ENCODE measurements at regions not wholly inside any gene's neighbourhood (a gene's known extent, or its start where the extent isn't known, plus 50 kb on each side); places are given as distances from the start of the nearest gene placed in this dataset.

DNA sequence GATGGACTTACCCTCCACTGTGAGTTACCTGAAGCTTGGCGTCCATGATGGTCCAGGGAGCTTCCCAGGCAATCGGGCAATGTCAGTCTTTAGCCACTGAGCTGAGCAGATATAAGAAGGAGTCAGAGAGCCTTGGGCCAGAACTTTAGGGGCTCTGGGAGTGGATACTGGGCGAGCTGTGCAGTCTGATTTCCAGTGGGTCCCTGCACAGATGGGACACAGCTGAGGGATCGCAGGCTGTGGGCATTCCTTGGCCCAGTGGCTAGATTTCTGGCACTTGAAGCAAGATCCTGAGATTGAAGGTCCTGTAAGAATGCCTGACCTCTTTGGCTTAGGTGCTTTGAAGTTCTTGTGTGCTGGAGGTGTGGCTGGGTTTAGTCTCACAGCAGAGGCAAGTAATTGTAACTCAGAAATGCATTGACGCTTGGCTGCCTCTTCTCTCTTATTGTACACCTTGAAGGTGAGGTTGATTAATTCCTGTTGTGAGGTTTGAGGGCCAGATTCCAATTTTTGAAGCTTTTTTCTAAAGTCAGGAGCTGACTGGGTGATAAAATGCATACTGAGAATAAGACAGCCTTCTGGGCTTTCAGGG is 2283.8 kb downstream of the TP53TG3F start:
- CTCF ChIA-PET, result no interaction called here
- Histone ChIP-seq H3K4me3 (ENCODE audit: low read depth in 2 of 2, low read length in 2 of 2) (no peak overlapping the region), H3K9me3 (ENCODE audit: control insufficient read depth, insufficient read depth, low read depth, low read length) (no peaks in the 10 kb centered on the region), H3K27me3 (ENCODE audit: control insufficient read depth, insufficient read depth, low read length) (no peaks in the 10 kb centered on the region), H3K4me1 (ENCODE audit: control insufficient read depth, insufficient read depth, low read length) (no peaks in the 10 kb centered on the region), H3K27ac (ENCODE audit: low read length) (no peak overlapping the region), H3K36me3 (ENCODE audit: control insufficient read depth, insufficient read depth, low read length) (no peaks in the 10 kb centered on the region)
- DNase-seq (ENCODE audit: low read depth, low spot score), result no peak
- no peak for ATAC-seq
- intact Hi-C loops (cut with micrococcal nuclease; ENCODE audit: unreplicated experiment), result no loop called here
- in situ Hi-C loops (cut with HindIII; ENCODE audit: low pct_unique_long_range_greater_than_20kb, low sequenced_read_pairs), result no loop called here
- BruUV-seq (replicated peaks), result no TSS peak
- TF ChIP-seq TCF7L2 (IDR thresholded peaks at IDR 0.05; ENCODE audit: low read depth, low read length) (no peak), POLR2AphosphoS5 (IDR thresholded peaks at IDR 0.05; ENCODE audit: low read depth, low read length) (no peak), SIN3A (IDR thresholded peaks at IDR 0.05; ENCODE audit: borderline replicate concordance, insufficient read depth, low read depth, low read length) (no peak)
- TF ChIP-seq, protein P1, sequence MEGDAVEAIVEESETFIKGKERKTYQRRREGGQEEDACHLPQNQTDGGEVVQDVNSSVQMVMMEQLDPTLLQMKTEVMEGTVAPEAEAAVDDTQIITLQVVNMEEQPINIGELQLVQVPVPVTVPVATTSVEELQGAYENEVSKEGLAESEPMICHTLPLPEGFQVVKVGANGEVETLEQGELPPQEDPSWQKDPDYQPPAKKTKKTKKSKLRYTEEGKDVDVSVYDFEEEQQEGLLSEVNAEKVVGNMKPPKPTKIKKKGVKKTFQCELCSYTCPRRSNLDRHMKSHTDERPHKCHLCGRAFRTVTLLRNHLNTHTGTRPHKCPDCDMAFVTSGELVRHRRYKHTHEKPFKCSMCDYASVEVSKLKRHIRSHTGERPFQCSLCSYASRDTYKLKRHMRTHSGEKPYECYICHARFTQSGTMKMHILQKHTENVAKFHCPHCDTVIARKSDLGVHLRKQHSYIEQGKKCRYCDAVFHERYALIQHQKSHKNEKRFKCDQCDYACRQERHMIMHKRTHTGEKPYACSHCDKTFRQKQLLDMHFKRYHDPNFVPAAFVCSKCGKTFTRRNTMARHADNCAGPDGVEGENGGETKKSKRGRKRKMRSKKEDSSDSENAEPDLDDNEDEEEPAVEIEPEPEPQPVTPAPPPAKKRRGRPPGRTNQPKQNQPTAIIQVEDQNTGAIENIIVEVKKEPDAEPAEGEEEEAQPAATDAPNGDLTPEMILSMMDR (IDR thresholded peaks at IDR 0.05), result no peak
- TF ChIP-seq, protein P2, sequence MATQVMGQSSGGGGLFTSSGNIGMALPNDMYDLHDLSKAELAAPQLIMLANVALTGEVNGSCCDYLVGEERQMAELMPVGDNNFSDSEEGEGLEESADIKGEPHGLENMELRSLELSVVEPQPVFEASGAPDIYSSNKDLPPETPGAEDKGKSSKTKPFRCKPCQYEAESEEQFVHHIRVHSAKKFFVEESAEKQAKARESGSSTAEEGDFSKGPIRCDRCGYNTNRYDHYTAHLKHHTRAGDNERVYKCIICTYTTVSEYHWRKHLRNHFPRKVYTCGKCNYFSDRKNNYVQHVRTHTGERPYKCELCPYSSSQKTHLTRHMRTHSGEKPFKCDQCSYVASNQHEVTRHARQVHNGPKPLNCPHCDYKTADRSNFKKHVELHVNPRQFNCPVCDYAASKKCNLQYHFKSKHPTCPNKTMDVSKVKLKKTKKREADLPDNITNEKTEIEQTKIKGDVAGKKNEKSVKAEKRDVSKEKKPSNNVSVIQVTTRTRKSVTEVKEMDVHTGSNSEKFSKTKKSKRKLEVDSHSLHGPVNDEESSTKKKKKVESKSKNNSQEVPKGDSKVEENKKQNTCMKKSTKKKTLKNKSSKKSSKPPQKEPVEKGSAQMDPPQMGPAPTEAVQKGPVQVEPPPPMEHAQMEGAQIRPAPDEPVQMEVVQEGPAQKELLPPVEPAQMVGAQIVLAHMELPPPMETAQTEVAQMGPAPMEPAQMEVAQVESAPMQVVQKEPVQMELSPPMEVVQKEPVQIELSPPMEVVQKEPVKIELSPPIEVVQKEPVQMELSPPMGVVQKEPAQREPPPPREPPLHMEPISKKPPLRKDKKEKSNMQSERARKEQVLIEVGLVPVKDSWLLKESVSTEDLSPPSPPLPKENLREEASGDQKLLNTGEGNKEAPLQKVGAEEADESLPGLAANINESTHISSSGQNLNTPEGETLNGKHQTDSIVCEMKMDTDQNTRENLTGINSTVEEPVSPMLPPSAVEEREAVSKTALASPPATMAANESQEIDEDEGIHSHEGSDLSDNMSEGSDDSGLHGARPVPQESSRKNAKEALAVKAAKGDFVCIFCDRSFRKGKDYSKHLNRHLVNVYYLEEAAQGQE (IDR thresholded peaks at IDR 0.05; ENCODE audit: insufficient read depth in 1 of 2, low read depth in 2 of 2, low read length in 1 of 2), result no peak
- POLR2A ChIA-PET, result no interaction called here

DNA sequence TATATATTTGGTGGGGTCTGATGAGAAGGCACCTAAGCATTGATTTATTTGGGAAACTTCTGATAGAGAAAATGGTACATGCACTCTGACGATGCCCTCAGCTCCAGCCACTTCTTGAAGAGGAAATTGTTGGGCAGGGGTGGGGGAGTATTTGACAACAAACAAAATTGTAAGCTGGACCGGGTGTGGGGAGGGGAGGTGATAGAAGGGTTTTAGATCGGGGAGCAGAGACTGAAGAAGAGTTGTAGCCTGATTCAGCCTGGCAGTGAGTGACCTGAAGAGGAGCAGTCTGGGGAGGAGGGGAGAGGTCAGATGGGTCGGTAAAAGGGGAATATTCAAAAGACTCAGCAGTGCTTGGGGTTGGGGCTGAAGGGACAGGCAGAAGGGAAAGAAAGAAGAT is 2284.7 kb downstream of the TP53TG3F start:
- no peaks in the 10 kb centered on the region for H3K27me3 ChIP-seq (ENCODE audit: control insufficient read depth, insufficient read depth, low read length)
- TF ChIP-seq TCF7L2 (IDR thresholded peaks at IDR 0.05; ENCODE audit: low read depth, low read length), result no peak
- TF ChIP-seq, protein P1 (IDR thresholded peaks at IDR 0.05), result no peak
- TF ChIP-seq SIN3A (IDR thresholded peaks at IDR 0.05; ENCODE audit: borderline replicate concordance, insufficient read depth, low read depth, low read length), result no peak
- TF ChIP-seq, protein P2 (IDR thresholded peaks at IDR 0.05; ENCODE audit: insufficient read depth in 1 of 2, low read depth in 2 of 2, low read length in 1 of 2), result no peak
- no peaks in the 10 kb centered on the region for H3K9me3 ChIP-seq (ENCODE audit: control insufficient read depth, insufficient read depth, low read depth, low read length)
- CTCF ChIA-PET, result no interaction called here
- in situ Hi-C loops (cut with HindIII; ENCODE audit: low pct_unique_long_range_greater_than_20kb, low sequenced_read_pairs), result no loop called here
- H3K36me3 ChIP-seq (ENCODE audit: control insufficient read depth, insufficient read depth, low read length), result no peaks in the 10 kb centered on the region
- H3K4me3 ChIP-seq (ENCODE audit: low read depth in 2 of 2, low read length in 2 of 2), result no peak overlapping the region
- POLR2A ChIA-PET, result no interaction called here
- no peak for DNase-seq (ENCODE audit: low read depth, low spot score)
- no peak for ATAC-seq
- no TSS peak for BruUV-seq (replicated peaks)
- no peak overlapping the region for H3K27ac ChIP-seq (ENCODE audit: low read length)
- intact Hi-C loops (cut with micrococcal nuclease; ENCODE audit: unreplicated experiment), result no loop called here
- no peaks in the 10 kb centered on the region for H3K4me1 ChIP-seq (ENCODE audit: control insufficient read depth, insufficient read depth, low read length)

Data from Panc1 (cell line).